ENCODE measurements at regions not wholly inside any gene's neighbourhood (a gene's known extent, or its start where the extent isn't known, plus 50 kb on each side); places are given as distances from the start of the nearest gene placed in this dataset.

- no peak for TF ChIP-seq EZH2phosphoT487 (IDR thresholded peaks at IDR 0.05; ENCODE audit: borderline replicate concordance, low read depth, low read length)
- TF ChIP-seq CTCF (conservative IDR thresholded peaks at IDR 0.05; ENCODE audit: low read length) = no peak
Measured at GRCh38 chr2:35185861-35186412, 1169.6 kb upstream of the CRIM1 start.

Data from OCI-LY7 (cell line).